Stimulated activated naive B cell treated with anti-CD40 and anti-IgM and Interleukin-4, amounts not matched to agents 10 μg/mL and 1 μg/mL and 100 μg/mL, for 72 hours (primary cell): ENCODE measurements at regions not wholly inside any gene's neighbourhood (a gene's known extent, or its start where the extent isn't known, plus 50 kb on each side); places are given as distances from the start of the nearest gene placed in this dataset.
"Not testable (repeated sequence)": the region's sequence is repeated elsewhere in the genome, so short reads cannot be mapped to it uniquely, and the experiment has no call there.

ENCODE experiments used
- ATAC-seq, 2 donors: fragments of 150-1000 bp; cut with Tn5 transposase; replicated peaks; 2 replicates each; pipeline ENCODE4 v1.10.0; 2021; ENCODE audit warnings: moderate library complexity in 1 of 2
- DNase-seq: peaks from one replicate; pipeline ENCODE4 v3.0.0; 2021
- H3K27ac Mint-ChIP-seq: one replicate; pipeline ENCODE4 v1.8.0; 2022; ENCODE audit warnings: mild to moderate bottlenecking, mixed read lengths
- H3K27me3 Mint-ChIP-seq, 2 donors: one replicate each; pipeline ENCODE4 v1.8.0; 2022; ENCODE audit warnings: mixed read lengths in 2 of 2
- H3K36me3 Mint-ChIP-seq, 2 donors: one replicate each; pipeline ENCODE4 v1.8.0; 2022; ENCODE audit warnings: mixed read lengths in 2 of 2, mild to moderate bottlenecking in 1 of 2
- H3K4me1 Mint-ChIP-seq, 2 donors: one replicate each; pipeline ENCODE4 v1.8.0; 2022; ENCODE audit warnings: mixed read lengths in 2 of 2, mild to moderate bottlenecking in 1 of 2
- H3K4me3 Mint-ChIP-seq, 2 donors: one replicate each; pipeline ENCODE4 v1.8.0; 2022; ENCODE audit warnings: mild to moderate bottlenecking in 2 of 2, mixed read lengths in 2 of 2, moderate library complexity in 1 of 2
- H3K9me3 Mint-ChIP-seq, 2 donors: one replicate each; pipeline ENCODE4 v1.8.0; 2022; ENCODE audit warnings: mixed read lengths in 2 of 2, mild to moderate bottlenecking in 1 of 2

DNA sequence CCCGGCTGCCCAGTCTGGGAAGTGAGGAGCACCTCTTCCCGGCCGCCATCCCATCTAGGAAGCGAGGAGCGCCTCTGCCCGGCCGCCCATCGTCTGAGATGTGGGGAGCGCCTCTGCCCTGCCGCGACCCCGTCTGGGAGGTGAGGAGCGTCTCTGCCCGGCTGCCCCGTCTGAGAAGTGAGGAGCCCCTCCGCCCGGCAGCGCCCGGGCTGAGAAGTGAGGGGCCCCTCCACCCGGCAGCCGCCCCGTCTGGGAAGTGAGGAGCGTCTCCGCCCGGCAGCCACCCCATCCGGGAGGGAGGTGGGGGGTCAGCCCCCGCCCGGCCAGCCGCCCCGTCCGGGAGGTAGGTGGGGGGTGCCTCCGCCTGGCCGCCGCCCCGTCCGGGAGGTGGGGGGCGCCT is 94.2 kb upstream of the FSCB start:
- H3K27ac Mint-ChIP-seq, H3K4me3 Mint-ChIP-seq, H3K9me3 Mint-ChIP-seq, ATAC-seq, H3K36me3 Mint-ChIP-seq, DNase-seq, H3K4me1 Mint-ChIP-seq, H3K27me3 Mint-ChIP-seq: not testable (repeated sequence)

DNA sequence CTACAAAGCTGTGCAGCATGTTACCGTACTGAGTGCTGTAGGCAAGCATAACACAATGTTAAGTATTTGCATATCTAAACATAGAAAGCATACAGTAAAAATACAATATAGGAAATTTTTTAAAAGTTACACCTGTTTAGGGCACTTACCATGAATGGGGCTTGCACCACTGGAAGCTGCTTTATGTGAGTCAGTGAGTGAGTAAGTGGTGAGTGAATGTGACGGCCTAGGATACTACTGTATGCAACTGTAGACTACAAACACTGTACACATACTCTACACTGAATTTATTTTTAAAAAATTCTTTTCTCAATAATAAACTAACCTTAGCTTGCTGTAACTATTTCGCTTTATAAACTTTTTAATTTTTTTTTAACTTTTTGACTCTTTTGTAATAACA is 82.1 kb upstream of the FSCB start:
- no peak overlapping the region for H3K27ac Mint-ChIP-seq
- no peaks in the 10 kb centered on the region for H3K36me3 Mint-ChIP-seq
- H3K4me3 Mint-ChIP-seq: no peak overlapping the region
- no peaks in the 10 kb centered on the region for H3K27me3 Mint-ChIP-seq
- H3K9me3 Mint-ChIP-seq: peaks cover 0 to 5% of the 10 kb centered on the region in 2 donors
- DNase-seq (no peak), ATAC-seq (no peak)
- H3K4me1 Mint-ChIP-seq: no peaks in the 10 kb centered on the region

DNA sequence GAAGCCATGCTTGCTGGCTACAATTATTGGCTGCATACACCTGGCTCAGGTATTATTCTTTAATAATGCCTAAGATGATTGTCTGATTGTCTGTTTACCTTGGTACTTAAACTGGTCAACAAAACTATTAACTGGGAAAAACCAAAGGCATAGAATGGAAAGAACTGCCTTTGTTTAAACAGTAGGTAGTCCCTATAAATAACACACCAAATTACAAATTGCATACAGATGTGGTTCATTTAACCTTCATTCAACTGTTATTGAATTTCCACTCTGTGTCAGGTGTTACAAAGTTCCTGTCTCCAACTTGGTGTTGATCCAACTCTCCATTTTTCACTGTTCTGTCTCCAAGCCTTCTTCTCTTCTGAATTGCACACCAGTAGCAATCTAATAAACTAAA is 79.8 kb upstream of the FSCB start:
- Mint-ChIP-seq H3K27me3 (no peaks in the 10 kb centered on the region), H3K9me3 (peaks cover 4 to 10% of the 10 kb centered on the region in 2 donors), H3K36me3 (no peaks in the 10 kb centered on the region), H3K4me3 (no peak overlapping the region), H3K27ac (no peak overlapping the region), H3K4me1 (no peaks in the 10 kb centered on the region)
- DNase-seq (no peak), ATAC-seq (no peak)

DNA sequence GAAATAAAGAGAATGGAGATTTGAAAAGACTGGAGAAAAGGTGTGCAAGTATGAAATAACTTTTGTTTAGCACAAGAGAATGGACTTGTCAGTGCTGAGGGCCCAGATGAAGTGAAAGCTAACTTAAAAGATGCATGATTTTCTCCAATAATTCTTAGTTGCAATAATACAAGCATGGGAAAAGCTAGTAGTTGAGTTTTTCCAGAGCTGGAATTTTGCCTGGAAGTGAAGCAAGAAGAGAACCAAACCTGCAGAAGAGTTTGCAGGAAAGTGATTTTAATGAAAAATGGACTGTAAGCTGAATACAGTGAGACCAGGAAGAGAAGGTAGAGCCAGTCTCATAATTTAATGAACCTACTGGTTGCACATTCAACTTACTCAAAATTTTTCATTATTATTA is 69.3 kb upstream of the FSCB start:
- Mint-ChIP-seq H3K4me3 (no peak overlapping the region), H3K4me1 (no peaks in the 10 kb centered on the region), H3K27me3 (no peaks in the 10 kb centered on the region), H3K36me3 (no peaks in the 10 kb centered on the region), H3K27ac (no peak overlapping the region), H3K9me3 (peaks cover 10 to 16% of the 10 kb centered on the region in 2 donors)
- no peak for ATAC-seq
- DNase-seq: no peak

GRCh38 chr14:44567997-44568396 is 60.9 kb upstream of the FSCB start:
- Mint-ChIP-seq H3K27ac (no peak overlapping the region), H3K27me3 (no peaks in the 10 kb centered on the region), H3K4me1 (no peaks in the 10 kb centered on the region), H3K36me3 (no peaks in the 10 kb centered on the region), H3K9me3 (peaks cover 13 to 17% of the 10 kb centered on the region in 2 donors), H3K4me3 (no peak overlapping the region)
- no peak for DNase-seq
- no peak for ATAC-seq

GRCh38 chr14:44565968-44566367 is 58.9 kb upstream of the FSCB start:
- no peak for ATAC-seq

GRCh38 chr14:44564908-44565307 is 57.8 kb upstream of the FSCB start:
- H3K27ac Mint-ChIP-seq: no peak overlapping the region
- H3K36me3 Mint-ChIP-seq: no peaks in the 10 kb centered on the region
- DNase-seq: no peak
- H3K4me1 Mint-ChIP-seq: no peaks in the 10 kb centered on the region
- no peak overlapping the region for H3K4me3 Mint-ChIP-seq
- no peaks in the 10 kb centered on the region for H3K27me3 Mint-ChIP-seq
- peaks cover 0 to 10% of the 10 kb centered on the region in 2 donors for H3K9me3 Mint-ChIP-seq
- no peak for ATAC-seq

More at GRCh38 chr14:44565968-44566367, 58.9 kb upstream of the FSCB start:
- H3K9me3 Mint-ChIP-seq: peaks cover 6 to 12% of the 10 kb centered on the region in 2 donors
- no peaks in the 10 kb centered on the region for H3K36me3 Mint-ChIP-seq
- no peak overlapping the region for H3K4me3 Mint-ChIP-seq
- H3K27ac Mint-ChIP-seq: no peak overlapping the region
- H3K27me3 Mint-ChIP-seq: no peaks in the 10 kb centered on the region
- DNase-seq: no peak
- H3K4me1 Mint-ChIP-seq: no peaks in the 10 kb centered on the region
